T1000 (cell line): ENCODE measurements at regions not wholly inside any gene's neighbourhood (a gene's known extent, or its start where the extent isn't known, plus 50 kb on each side); places are given as distances from the start of the nearest gene placed in this dataset.
"Not testable (repeated sequence)": the region's sequence is repeated elsewhere in the genome, so short reads cannot be mapped to it uniquely, and the experiment has no call there.

ENCODE experiments used
- DNase-seq: peaks from one replicate; lab custom pipeline; 2025; ENCODE audit warnings: mixed read lengths; lab: John Stamatoyannopoulos, UW

- no peak for DNase-seq
These were observed 212.8 kb upstream of the PRICKLE2 start for GRCh38 chr3:64438066-64438465.

- no peak for DNase-seq
These were observed 211.9 kb upstream of the PRICKLE2 start for GRCh38 chr3:64437131-64437530.

GRCh38 chr3:64435023-64435422 is 209.8 kb upstream of the PRICKLE2 start:
- DNase-seq: not testable (repeated sequence)

- no peak for DNase-seq
These were observed 207.6 kb upstream of the PRICKLE2 start for GRCh38 chr3:64432870-64433269.

GRCh38 chr3:64431526-64432091 is 206.3 kb upstream of the PRICKLE2 start:
- DNase-seq: no peak

- DNase-seq: no peak
These were observed 202.4 kb upstream of the PRICKLE2 start for GRCh38 chr3:64427671-64428070.

GRCh38 chr3:64426551-64426950 is 201.3 kb upstream of the PRICKLE2 start:
- DNase-seq: no peak

GRCh38 chr3:64422932-64423331 is 197.7 kb upstream of the PRICKLE2 start:
- no peak for DNase-seq

- DNase-seq: no peak
These were observed 196.9 kb upstream of the PRICKLE2 start for GRCh38 chr3:64422192-64422591.

GRCh38 chr3:64417816-64418215 is 192.6 kb upstream of the PRICKLE2 start:
- DNase-seq: no peak

- DNase-seq: no peak
These were observed 188.8 kb upstream of the PRICKLE2 start for GRCh38 chr3:64414043-64414442.

GRCh38 chr3:64411101-64411500 is 185.8 kb upstream of the PRICKLE2 start:
- DNase-seq: no peak

- DNase-seq: no peak
These were observed 185.0 kb upstream of the PRICKLE2 start for GRCh38 chr3:64410226-64410625.

- DNase-seq: no peak
These were observed 183.5 kb upstream of the PRICKLE2 start for GRCh38 chr3:64408770-64409169.

- no peak for DNase-seq
These were observed 181.0 kb upstream of the PRICKLE2 start for GRCh38 chr3:64406271-64406670.

GRCh38 chr3:64405211-64405835 is 180.1 kb upstream of the PRICKLE2 start:
- no peak for DNase-seq

- no peak for DNase-seq
These were observed 175.4 kb upstream of the PRICKLE2 start for GRCh38 chr3:64400706-64401105.

- no peak for DNase-seq
These were observed 174.0 kb upstream of the PRICKLE2 start for GRCh38 chr3:64399205-64399800.

- DNase-seq: no peak
These were observed 173.2 kb upstream of the PRICKLE2 start for GRCh38 chr3:64398476-64398875.

- DNase-seq: no peak
These were observed 172.7 kb upstream of the PRICKLE2 start for GRCh38 chr3:64398006-64398405.

- no peak for DNase-seq
These were observed 172.3 kb upstream of the PRICKLE2 start for GRCh38 chr3:64397573-64397972.

- DNase-seq: no peak
These were observed 170.2 kb upstream of the PRICKLE2 start for GRCh38 chr3:64395490-64395889.

- DNase-seq: no peak
These were observed 167.9 kb upstream of the PRICKLE2 start for GRCh38 chr3:64393193-64393592.

GRCh38 chr3:64392001-64392400 is 166.7 kb upstream of the PRICKLE2 start:
- DNase-seq: no peak
